CMK (cell line): ENCODE measurements at regions not wholly inside any gene's neighbourhood (a gene's known extent, or its start where the extent isn't known, plus 50 kb on each side); places are given as distances from the start of the nearest gene placed in this dataset.

Source experiments
- DNase-seq: peaks from one replicate; pipeline ENCODE4 v3.0.0-alpha.2; 2010; ENCODE audit warnings: low read depth

DNA sequence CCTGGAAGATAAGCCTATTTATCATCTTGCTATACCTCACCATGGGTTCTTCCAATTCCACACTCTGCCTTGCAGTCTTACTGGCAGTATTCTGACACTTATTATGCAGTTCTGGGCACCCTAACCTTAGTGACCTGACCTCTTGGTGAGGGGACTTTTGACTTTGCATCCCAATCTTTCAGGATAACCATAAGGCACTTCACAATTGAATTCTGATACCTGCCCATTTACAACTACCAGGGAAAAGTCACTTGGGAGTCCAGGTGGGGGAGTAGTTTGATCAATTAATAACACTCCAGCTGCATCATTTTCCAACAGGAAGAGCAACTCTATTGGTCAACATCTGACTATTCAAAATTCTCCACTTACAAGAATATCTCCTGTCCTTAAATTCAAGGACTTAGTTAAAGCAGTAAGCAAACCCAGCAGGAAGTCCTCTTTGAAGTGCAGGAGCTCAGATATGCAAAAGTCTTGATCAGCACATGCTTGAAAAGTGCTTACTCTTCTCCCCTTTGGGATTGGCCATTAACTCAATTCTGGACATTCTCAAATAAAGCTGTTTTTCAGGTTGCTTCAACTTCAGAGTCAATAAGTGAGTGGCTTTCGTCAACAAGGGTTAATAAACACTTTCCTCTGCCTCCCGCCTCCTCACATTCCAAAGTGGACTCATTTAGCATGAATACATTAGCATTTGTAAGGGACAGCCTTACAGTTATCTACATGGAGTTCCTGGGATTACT lies 177.4 kb upstream of the NRIP1 start:
- no peak for DNase-seq

GRCh38 chr21:15242906-15243305 lies 178.1 kb upstream of the NRIP1 start:
- no peak for DNase-seq

GRCh38 chr21:15243406-15243805 lies 178.6 kb upstream of the NRIP1 start:
- no peak for DNase-seq

- no peak for DNase-seq
Observed at GRCh38 chr21:15247613-15248012, 182.8 kb upstream of the NRIP1 start.

- DNase-seq, result no peak
Observed at GRCh38 chr21:15249285-15249993, 184.6 kb upstream of the NRIP1 start.

DNA sequence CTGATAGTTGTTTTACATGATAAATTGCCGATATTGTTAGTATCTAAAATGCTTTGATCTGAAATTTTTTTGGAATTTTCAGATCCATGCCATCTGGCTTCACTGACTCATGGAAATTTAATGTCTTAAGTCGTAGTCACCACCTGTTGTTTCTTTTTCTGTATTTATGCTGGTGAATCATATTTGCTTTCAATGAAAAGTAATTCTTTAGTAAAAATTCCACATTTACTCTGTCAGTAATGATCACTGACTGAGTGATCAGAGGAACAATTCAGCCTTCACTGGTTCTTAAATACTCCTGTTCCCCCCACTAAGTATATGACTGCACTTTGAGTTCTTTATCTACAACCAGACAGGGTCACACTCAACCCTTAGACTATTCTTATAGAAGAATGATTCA lies 185.6 kb upstream of the NRIP1 start:
- DNase-seq, result no peak

- no peak for DNase-seq
Observed at GRCh38 chr21:15252431-15252830, 187.6 kb upstream of the NRIP1 start.

DNA sequence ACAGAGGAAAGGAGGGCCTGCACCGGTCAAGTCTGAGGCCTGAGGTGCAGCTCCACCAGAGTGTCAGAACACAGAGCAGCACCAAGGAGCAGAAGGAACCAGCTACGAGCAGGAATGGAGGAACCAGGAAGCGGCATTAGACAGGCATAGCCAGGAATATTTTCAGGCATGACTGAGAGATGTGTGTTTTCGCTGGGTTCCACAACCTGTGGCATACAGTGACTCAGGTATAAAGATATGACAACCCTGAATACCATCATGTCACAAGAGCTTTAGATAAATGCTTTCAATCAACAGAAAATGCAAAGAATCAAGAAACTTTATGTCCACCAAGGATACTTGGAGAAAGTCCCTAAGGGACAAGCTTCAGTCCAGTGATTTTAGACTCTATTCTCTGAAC lies 189.3 kb upstream of the NRIP1 start:
- DNase-seq, result no peak

DNA sequence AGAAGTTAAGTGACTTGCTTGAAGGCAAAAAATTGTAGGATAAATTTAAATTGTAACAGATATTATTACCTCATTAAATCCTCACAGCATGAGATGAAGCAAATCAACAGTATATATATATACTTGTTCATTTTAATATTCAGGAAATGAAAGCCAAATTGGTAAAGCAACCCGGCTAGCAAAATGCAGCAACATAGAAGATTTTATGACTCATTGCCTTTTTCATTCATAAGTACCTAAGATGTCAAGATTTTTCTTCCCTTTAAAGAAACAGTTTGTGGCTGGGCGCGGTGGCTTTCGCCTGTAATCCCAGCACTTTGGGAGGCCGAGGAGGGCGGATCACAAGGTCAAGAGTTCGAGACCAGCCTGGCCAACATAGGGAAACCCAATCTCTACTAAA lies 190.5 kb upstream of the NRIP1 start:
- no peak for DNase-seq

- no peak for DNase-seq
Observed at GRCh38 chr21:15255763-15256162, 191.0 kb upstream of the NRIP1 start.

GRCh38 chr21:15256996-15257395 lies 192.2 kb upstream of the NRIP1 start:
- DNase-seq, result no peak

- DNase-seq, result no peak
Observed at GRCh38 chr21:15257646-15258045, 192.8 kb upstream of the NRIP1 start.

GRCh38 chr21:15259824-15260223 lies 195.0 kb upstream of the NRIP1 start:
- DNase-seq, result no peak

GRCh38 chr21:15260604-15261003 lies 195.8 kb upstream of the NRIP1 start:
- DNase-seq, result no peak

DNA sequence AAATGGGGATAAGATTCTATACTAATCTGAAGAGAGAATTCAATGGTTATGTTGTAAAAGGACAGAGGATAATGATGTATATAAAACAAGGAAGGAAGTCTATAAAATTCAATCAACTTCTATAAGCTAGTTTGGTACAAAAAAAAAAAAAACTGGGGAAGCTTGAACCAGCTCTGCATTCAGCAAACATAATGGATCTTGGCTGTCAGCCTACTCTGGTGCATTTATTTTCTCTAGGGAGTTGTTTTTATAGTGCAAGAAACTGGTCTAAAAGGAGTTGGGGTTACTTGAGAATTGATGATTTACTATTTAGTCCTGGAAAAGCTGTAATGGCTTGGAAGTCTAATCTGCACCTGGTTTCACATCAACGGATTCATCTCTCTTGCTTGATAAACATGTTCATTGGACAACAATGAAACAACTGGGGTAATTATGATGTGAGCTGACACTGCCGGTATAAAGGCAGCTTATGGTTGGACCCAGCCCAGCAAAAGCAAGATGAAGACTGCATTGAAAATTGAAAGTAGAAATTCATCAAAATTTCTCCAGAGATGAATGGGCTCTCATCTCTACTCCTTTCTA lies 199.4 kb upstream of the NRIP1 start:
- DNase-seq, result no peak

DNA sequence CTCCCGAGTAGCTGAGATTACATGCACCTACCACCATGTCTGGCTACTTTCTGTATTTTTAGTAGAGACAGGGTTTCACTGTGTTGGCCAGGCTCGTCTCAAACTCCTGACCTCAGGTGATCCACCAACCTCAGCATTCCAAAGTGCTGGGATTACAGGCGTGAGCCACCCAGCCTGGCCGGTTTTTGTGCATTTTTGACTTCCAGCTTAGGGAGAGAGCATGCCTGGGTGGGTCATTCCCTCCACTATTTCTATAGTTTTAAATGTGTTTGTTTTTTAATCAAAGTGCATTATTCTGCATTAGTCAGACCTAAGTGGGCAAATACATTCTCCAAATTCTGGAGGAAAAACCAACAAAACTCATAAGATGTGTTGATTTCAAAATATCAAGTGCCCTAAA lies 207.4 kb upstream of the NRIP1 start:
- no peak for DNase-seq

DNA sequence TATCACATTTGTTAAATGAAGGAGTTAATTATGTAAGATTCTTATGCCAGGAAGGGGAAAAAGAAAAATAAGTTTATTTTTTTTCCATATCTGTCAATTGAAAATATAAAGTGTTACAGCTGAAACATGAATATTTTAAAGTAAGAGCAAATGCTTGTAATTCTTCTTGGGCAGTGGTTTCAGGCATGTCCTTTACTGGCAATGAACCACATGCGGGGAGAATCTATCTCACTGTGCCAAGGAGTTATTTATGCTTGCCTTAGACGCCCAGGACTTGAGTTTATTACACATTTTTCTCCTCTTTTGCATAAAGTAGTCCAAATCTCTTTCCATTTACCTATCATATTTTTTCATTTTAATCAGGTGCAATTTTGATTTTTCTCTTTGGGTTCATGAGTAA lies 207.8 kb upstream of the NRIP1 start:
- DNase-seq, result no peak

- no peak for DNase-seq
Observed at GRCh38 chr21:15273244-15273643, 208.4 kb upstream of the NRIP1 start.

DNA sequence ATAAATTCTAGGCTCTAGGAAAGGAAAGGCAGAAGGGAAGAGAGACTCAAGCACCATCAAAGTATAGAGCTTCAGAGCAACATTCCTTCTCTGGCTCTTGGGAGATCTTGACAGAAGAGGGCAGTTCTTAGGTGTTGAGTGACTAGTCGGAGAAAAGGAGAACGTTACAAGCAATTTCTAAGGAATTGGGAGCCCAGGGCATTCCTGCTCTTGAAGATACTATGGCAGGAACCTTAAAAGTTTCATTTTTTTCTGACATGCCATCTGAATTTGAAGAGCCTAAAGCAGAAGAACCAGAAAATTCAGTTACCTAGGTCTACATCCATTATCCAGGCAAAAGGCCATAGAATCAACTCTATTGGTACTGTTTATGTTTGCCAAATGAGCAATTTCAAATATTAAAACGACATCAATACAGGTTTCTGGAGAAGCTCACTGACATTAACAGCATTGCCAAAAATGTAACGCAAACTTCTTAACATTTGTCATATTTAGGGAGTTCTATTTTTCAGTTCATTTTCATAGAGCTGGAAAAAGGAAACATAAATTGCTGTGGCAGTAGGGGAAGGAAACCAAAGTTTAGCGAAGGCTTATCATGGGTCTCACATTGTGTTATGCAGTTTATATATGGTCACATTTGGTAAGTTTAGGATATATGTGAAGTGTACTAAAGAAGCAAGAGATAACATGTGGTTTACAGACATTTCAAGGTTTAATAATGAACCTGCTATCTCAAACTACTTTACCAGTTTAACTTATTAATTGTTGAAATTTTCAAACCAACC lies 210.1 kb upstream of the NRIP1 start:
- DNase-seq, result no peak

- no peak for DNase-seq
Observed at GRCh38 chr21:15275615-15276235, 210.9 kb upstream of the NRIP1 start.

GRCh38 chr21:15276243-15276642 lies 211.4 kb upstream of the NRIP1 start:
- no peak for DNase-seq

DNA sequence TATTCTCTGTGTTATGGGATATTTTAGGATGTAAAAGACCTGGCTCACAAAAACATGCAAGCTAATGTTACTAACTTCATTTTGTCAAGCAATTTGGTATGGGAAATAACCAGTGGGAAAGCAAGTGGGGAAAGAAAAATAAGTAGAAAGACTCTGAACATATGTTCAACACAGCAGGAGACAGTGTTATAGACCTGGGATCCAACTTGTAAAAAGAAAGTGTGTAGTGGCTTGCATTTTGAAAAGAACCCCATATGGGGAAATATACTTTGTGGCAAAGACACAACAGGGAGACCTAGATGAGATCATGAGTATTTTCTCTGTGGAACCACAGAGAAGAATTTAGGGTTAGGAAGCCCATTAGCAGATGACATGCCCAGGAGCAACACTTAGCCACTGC lies 212.7 kb upstream of the NRIP1 start:
- no peak for DNase-seq
